ENCODE measurements at regions not wholly inside any gene's neighbourhood (a gene's known extent, or its start where the extent isn't known, plus 50 kb on each side); places are given as distances from the start of the nearest gene placed in this dataset.

DNA sequence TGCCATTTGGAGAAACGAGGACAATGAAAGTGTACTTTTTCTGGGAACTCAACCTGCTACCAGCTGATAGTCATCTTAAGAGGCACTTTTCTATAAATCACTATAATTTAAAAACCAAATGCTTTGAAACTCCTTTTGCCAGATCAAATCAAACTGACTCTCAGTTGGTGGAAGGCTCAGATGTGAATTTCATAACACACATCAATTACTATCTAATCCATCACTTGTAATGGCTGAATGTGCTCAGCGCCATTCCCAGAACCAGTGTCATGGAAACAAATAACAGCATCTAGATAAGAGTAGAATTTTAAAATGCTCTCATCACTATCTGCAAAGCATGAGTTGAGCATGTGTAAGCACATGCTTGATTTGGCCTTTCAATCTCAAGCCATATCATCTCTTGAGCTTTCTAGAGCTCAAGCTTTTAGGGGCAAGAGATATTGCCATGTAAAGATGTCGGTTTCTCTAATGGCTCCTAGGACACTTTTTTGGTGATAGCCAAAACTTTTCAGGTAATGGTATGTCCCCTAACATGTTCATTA, 223.1 kb upstream of the ACVR2A start:
- TF ChIP-seq, protein P1, sequence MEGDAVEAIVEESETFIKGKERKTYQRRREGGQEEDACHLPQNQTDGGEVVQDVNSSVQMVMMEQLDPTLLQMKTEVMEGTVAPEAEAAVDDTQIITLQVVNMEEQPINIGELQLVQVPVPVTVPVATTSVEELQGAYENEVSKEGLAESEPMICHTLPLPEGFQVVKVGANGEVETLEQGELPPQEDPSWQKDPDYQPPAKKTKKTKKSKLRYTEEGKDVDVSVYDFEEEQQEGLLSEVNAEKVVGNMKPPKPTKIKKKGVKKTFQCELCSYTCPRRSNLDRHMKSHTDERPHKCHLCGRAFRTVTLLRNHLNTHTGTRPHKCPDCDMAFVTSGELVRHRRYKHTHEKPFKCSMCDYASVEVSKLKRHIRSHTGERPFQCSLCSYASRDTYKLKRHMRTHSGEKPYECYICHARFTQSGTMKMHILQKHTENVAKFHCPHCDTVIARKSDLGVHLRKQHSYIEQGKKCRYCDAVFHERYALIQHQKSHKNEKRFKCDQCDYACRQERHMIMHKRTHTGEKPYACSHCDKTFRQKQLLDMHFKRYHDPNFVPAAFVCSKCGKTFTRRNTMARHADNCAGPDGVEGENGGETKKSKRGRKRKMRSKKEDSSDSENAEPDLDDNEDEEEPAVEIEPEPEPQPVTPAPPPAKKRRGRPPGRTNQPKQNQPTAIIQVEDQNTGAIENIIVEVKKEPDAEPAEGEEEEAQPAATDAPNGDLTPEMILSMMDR (IDR thresholded peaks at IDR 0.05), result no peak
- TF ChIP-seq POLR2A (IDR thresholded peaks at IDR 0.05), result no peak

Measured in Peyer's patch (tissue), 4 donors.